ENCODE measurements at regions not wholly inside any gene's neighbourhood (a gene's known extent, or its start where the extent isn't known, plus 50 kb on each side); places are given as distances from the start of the nearest gene placed in this dataset.

- DNase-seq (ENCODE audit: low read depth): no peak
Observed at GRCh38 chr6:21522143-21522747, 71.3 kb upstream of the SOX4 start.

- no peak for DNase-seq (ENCODE audit: low read depth)
Observed at GRCh38 chr6:21522797-21523456, 70.6 kb upstream of the SOX4 start.

GRCh38 chr6:21523652-21524051, 69.9 kb upstream of the SOX4 start:
- DNase-seq (ENCODE audit: low read depth): no peak

GRCh38 chr6:21524201-21524600, 69.3 kb upstream of the SOX4 start:
- no peak for DNase-seq (ENCODE audit: low read depth)

- no peak for DNase-seq (ENCODE audit: low read depth)
Observed at GRCh38 chr6:21526974-21527373, 66.6 kb upstream of the SOX4 start.

- no peak for DNase-seq (ENCODE audit: low read depth)
Observed at GRCh38 chr6:21527731-21528130, 65.8 kb upstream of the SOX4 start.

GRCh38 chr6:21529431-21529830, 64.1 kb upstream of the SOX4 start:
- DNase-seq (ENCODE audit: low read depth): no peak

GRCh38 chr6:21531393-21531792, 62.2 kb upstream of the SOX4 start:
- no peak for DNase-seq (ENCODE audit: low read depth)

- DNase-seq (ENCODE audit: low read depth): no peak
Observed at GRCh38 chr6:21533678-21534077, 59.9 kb upstream of the SOX4 start.

- no peak for DNase-seq (ENCODE audit: low read depth)
Observed at GRCh38 chr6:21536280-21536766, 57.2 kb upstream of the SOX4 start.

GRCh38 chr6:21537637-21538036, 55.9 kb upstream of the SOX4 start:
- DNase-seq (ENCODE audit: low read depth): no peak

GRCh38 chr6:21538186-21538798, 55.3 kb upstream of the SOX4 start:
- DNase-seq (ENCODE audit: low read depth): no peak

- no peak for DNase-seq (ENCODE audit: low read depth)
Observed at GRCh38 chr6:21539621-21540100, 53.9 kb upstream of the SOX4 start.
